Left kidney (tissue), 1 donor: ENCODE measurements at regions not wholly inside any gene's neighbourhood (a gene's known extent, or its start where the extent isn't known, plus 50 kb on each side); places are given as distances from the start of the nearest gene placed in this dataset.

ENCODE experiments used
- DNase-seq: peaks from one replicate; pipeline ENCODE4 v3.0.0-alpha.2; 2013

DNA sequence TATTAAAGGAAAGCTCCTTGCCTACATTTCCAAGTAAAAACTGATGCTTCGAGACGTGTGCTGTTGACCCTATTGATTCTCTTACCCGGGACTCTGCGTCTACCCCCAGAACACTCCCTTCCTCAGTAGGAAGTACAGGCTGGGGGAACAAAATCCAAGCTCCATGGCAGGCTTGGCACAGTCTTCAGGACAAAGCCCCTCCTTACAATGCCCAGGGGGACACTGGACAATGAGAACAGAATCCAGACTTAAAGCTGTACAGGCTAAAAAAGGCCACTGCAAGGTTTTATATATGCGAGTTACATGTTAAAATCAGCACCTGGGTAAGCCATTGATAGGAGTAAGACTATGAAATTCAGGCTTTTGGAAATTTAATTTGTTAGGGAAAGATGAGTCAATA is 250.6 kb upstream of the DAPK1 start:
- no peak for DNase-seq

DNA sequence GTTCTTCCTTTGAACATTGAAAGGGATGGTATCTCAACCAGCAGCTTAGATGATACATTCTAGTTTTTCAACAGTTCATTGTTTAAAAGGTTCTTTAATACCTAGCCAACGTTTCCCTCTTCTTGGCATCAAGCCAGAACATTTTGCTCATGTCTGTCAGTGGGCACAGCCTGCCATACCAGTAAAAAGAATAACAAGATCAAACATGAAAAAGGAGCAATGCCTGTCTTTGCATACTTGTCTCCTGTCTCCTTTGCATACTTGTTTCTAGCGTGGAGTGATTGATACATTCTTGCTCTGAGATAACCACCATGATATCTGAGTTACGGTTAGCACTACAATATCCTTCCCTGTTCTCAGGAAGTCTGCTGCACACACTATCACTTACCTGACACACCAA is 248.6 kb upstream of the DAPK1 start:
- no peak for DNase-seq

DNA sequence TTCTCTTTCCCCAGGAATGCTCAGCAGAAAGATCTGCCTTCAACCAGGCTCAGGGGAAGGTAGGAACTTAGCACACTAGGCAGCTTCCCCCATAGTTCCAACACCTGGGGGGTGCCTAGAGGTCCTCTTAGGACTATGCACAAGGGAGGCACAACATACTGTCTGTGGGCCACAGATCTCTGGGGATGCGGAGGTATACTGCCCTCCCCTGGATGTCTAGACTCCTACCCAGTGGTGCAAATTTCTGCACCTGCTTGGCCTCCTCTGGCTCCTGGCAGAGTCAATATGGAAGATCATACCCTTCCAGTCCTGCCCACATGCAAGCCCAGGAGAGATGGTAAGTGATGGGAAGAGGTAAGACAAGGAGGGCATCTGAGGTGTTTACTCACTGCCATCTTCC is 247.5 kb upstream of the DAPK1 start:
- DNase-seq = no peak

DNA sequence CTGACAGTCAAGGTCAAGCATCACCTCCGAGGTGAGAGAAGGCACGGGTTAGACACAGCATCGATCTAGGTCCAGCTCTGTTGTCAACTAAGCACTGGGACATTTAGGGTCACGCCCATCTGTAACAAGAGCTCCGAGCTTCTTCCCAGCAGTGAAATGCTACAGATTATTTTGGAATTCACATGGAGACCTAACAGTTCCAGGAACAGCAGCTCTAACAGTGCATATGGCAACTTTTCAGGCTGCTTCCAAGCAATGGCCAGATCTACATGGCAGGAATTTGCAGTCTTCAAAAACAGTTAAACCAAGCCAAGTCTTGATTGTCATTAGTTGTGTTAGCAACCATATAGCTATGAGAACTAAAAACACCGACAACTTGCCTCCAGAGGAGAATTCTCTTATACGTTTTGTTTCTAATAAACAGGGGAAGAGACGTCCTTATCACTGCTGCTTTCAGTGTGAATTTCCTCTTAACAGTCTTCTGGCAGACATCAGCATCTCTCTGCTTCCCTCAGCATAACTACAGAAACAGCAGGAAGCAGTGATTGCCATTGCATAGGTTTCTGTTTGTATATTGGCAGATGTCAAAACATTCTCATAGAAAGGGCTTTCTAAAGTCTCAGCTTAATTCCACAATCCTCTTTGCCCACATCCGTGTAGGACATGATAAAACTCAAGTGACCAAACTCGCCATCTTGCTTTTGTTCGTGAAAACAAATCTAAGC is 242.1 kb upstream of the DAPK1 start:
- DNase-seq = no peak

DNA sequence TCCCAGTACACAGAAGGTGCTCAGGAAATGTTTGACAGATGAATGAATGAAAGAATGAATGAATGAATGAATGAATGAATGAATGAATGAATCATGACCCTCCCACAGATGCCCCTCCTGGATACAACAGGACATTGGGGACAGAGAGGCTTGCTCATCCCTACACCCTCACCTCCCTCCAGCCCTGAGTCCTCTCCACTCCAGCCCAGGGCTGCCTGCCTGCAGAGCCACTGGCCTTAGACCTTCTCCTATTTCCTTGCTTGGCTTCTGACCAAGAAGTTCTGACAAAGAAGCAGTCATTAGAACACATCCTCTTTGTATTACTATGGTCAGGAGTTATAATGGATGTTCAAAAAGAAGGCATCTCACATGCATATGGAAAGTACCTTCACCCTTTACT is 240.7 kb upstream of the DAPK1 start:
- DNase-seq = no peak

DNA sequence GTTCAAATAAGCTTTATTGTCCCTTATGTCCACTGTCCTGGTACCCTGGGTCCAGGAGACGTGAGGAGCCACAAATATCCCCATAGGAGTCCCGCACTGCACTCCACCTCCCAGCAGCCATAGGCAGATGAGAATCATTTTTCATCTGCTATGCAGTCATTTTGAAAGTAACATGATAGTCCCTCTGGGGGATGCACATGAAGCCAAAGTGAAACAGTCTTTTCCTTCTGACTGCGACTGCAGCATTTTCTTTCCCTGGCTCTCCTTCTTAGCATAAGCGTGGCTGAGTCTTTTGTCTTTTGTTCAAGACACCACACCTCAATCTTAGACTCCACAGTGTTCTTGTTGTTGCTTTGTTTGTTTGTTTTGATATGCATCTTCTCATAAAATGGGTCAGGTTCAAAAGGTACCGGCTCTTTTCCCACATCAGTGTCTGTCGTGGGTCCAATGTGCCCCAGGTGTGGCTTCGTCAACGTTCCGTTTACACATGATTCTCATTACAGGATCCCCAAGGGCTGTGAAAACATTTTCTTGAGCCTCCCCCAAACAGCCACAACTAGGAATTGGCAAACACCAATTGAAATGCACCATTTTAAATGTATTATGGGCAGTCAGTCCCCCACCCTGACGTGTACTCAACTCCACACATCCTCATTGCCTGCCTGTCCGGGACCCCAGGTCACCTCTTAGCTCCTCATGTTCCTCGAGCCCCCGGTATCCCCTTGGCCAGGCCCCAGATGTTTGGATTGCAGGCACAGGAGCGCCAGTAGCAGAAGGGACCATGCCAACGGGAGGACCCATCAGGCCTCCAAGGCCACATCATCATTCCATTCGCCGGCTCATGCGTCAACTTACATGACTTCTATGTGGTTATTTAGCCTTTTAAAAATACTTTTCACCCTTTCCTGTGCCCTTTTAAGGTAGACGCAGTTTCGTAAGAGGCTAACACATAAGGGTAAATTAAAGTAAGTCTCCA is 237.8 kb upstream of the DAPK1 start:
- DNase-seq = peak; percentile 43

DNA sequence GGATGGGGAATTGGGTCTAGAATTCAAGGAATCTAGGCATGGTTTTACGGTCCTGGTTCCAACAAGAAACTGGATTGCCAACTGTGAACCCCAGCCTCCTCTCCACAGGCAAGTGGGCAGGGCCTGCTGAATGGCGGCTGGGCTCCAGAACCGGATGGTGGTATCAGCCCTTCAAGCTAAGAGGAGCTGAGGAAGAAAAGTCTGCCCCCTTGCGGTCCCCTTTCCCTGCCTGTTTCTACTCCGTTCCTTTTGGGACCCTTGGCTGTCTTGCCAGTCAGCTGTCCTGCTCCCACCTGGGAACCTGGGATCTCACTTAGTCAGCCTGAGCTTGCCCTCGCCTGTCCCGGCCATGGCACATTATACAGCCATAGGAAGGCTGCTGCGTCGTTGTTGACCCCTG is 234.4 kb upstream of the DAPK1 start:
- DNase-seq = no peak

DNA sequence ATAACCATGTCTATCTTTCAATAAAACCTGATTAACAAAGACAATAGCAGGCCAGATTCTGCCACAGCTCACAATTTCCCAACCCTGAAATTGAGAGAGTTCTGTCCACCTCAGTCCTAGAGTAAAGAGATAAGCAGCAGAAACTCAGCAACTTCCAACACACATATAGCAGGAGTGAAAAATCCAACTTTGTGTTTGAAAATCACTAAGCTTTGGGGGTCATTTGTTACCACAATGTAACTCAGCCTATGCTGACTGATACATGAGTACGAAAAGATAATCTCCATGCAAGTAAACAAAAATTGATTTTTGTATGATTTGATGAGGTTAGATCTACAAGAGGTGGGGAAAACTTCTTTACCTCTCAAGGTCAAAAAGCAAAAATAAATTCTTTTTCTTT is 231.0 kb upstream of the DAPK1 start:
- no peak for DNase-seq

DNA sequence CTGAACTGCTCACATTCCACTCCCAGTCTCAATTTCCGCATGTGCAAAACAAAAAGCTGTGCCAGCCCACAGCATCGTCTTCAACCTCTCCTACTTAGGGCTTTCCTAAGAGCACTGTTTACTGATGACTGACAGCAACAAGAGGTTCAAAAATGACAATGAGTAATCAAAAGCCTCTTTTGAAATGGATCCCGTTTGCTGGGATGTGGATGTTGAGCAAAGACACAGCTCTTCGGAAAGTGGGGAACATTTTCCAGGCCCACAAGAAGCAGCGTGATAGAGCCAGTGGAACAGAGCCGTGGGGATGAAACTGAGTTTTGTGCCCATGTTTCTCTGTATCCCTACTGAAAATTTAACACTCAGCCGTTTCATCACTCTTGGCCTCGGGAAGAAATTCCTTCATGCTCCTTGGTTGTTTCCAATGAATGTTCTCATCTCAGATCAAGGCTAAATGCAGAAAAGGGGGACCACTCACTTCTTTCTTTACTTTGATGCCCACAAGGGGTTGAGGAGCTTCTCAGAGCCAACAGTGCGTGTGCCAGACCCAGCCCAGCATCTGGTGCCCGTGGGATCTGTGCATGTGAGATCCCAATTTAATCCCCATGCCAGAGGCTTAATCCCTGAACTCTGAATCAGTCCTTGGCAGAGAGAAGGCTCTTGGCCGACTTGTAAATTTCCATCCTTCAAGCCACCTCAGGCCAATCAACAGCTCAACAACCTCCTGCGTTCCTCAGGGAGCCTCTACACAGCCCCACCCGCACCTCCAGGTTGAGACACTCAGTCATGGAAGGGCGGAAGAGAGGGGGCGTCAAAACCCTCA is 230.2 kb upstream of the DAPK1 start:
- DNase-seq = no peak

DNA sequence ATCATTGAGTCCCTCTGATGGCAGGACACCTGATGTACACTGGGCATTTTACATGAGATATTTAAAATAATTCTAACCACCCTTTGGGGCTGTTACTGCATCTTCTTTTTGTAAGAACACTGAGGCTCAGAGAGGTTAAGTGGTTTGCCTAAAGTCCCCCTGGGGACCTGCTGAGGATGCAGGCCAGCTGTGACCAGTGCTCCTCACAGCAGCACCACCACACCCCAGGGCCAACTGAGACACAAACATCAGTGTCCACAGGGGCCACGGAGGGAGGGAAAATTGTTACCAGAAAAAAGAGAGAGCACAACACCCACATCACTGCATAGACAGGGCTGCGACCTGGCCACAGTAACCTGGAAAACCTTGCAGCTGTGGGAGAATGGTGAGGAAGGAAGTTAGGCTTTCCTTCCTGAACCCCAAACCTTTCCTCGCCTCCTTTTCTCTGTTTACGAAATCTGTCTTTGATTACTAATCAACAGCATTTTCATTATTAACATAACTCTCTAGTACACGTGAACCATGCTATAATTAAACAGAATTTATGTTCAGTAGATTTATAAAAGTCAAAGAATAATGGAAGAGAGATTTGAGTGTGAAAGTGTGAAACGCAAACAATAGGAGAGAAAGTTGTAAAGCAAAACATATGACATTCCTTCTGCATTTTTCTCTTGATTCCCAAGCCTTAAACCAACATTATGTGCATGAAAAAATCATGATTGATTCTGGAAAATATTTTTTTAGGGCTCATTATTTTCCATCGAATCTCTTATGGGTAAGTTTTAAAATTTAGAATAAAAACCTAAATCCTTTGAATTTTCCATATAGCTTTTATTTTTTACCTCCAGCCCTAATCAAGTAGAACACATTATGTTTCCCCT is 228.1 kb upstream of the DAPK1 start:
- no peak for DNase-seq

DNA sequence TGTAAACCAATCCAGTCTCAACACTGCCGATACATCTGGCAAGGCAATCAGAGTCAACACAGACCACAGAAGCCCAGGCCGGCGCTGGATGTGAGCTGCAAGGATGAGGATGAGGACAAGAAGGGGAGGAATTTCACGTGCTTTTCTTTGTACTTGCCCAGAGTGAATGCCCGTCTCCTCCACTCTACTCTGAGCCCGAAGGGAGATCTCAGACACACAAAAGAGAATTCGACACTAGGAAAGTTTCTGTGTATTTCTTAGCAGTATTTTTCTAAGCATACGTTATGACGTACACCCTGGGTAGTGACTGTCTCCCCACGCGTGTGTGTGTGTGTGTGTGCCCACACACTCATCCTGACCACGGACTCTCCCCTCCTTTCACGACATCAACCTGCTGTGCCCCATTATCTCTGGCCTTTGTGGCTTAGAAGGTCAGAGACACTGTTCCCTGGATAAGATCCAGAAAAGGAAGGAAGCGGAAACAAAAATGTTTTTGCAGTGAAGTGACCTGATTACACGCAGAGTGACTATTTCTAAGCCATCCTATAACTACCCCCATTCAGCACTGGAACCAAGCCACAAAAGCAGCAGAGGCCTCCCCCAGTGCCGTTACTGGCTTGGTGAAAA is 227.3 kb upstream of the DAPK1 start:
- peak; percentile 34 for DNase-seq

DNA sequence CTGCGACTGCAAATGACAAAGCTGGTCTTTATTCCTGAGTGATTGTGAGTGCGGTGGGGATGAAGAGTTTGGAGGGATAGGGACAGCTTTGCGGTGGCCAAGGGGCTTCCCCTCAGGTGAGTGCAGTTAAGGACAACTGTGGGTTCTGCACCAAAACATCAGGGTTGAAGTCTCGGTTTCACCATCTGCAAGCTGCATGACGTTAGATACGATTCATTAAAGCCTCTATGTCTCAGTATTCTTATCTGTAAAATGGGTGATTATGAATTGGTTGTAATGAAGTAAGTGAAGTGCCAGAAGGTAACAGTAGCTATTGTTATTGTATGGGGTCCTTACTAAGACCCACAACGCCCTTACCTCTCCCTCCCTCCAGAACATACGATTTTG is 226.8 kb upstream of the DAPK1 start:
- DNase-seq = no peak

DNA sequence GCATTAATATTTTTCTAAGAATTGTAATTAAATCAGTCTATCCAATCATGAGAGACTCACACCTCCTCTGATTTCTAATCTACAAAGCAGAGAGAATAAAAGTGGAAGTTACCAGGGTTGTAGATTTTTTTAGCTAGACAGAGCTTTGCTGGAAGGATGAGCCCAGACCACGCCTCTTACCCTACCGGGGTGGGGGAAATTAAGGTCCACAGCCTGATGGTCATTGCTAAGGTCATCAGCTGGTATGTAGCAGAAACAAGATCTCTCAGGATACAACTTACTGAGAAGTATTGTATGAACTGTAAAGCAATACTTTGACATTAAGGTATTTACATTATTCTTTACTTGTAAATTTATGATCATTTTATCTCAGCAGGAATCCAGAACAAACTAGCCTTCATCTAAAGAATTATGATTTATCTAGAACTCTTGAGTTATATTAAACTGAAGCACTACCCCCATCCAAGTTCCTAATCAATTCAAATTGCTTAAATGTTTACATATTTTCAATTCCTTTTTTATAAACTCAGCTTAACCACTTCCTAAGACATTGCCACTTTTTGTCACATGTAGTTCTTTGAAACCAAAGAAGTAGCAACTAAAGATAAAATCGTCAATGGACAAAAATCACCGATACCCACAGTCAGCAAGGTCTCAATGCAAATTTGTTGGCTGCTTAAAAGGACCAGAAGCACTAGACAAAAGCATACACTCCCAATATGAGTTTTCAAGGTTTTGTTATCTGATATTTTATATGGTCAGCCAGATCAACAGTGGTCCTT is 225.8 kb upstream of the DAPK1 start:
- no peak for DNase-seq

DNA sequence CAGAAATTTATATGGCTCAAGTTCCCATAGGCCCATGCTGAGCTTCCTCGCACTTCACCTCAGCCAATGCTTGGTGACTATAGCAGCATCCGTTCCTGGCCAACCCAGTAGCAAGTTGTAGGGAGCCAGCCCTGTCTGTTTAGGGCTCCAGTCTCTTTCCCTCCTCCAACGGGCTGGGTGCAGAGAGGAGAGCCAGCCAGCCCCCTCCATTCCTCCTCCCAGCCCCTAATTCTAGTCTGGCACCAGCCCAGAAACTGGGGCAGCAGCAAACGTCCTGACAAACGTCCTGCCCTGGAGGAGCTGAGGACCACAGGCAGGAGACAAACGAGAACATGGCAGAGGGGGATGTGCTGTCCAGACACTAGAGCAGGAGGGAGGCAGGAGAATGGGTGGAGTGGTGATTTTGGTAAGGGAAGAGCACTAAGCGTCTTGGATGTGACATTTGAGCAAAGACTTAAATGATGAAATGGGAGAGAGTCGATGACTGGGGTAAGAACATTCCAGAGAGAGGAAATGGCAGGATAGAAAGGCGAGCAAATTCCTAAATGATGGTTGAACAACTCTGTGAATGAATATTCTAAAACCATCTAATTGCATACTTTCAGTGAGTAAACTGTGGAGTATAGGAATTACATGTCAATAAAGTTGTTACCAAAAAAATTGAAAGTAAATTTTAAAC is 222.5 kb upstream of the DAPK1 start:
- no peak for DNase-seq

DNA sequence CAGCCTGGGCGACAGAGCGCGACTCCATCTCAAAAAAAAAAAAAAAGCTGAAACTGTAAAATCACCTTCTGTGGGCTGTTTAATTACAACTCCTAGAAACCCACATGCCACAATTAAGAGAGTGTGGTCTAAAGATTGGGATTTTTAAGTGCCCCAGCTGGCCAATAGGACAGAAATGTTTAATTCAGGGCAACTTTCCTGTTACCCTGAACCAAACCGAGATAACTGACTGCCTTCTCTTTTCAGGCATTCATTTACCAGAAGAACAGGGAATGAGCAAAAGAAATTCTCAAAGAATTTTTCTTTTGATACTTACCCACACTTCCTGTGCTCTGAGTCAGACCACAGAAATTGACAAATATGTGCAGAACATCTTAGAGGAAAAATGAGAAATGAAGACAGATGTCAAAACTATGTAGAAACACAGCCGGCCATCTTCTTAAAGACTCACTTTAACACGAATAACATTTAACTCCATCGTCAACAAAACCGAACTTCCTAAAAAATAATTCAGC is 221.3 kb upstream of the DAPK1 start:
- DNase-seq = no peak

DNA sequence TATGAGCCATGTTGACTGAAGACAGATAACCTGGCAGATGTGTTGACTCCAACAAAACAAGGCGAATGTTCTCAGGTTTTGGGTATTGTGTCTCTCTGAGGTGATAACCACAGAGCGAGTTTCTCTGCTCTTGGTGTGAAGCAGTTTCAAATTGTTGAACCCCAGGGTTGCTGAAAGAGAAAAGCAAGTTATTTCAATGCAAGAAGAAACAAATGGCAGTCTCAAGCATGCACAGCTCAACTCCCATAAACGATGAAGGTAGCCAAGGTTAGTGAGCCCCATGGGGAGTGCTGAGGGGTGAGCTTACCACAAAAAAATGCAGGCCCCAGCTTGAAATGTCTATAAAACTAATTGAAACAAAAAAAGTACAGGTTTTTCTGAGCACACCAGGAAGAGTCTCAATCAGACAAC is 220.8 kb upstream of the DAPK1 start:
- DNase-seq = no peak

DNA sequence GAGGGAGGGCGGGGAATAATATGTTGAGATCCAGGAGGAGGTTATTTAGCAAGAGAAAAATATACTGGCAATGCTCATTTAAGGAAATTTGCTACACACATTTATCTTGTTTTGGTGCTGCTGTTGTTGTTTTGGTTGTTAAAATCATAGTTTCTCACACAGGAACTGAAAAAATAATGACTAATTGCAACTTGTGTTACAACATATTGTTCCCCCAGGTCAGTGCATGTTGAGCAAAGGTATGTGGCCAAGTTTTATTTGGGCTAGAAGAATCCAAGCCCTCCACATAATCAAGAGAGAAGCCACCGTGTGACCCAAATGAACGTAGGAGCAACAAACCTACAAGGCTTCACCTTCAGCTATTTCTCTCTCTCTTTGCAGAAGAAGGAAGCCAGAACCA is 220.3 kb upstream of the DAPK1 start:
- no peak for DNase-seq

DNA sequence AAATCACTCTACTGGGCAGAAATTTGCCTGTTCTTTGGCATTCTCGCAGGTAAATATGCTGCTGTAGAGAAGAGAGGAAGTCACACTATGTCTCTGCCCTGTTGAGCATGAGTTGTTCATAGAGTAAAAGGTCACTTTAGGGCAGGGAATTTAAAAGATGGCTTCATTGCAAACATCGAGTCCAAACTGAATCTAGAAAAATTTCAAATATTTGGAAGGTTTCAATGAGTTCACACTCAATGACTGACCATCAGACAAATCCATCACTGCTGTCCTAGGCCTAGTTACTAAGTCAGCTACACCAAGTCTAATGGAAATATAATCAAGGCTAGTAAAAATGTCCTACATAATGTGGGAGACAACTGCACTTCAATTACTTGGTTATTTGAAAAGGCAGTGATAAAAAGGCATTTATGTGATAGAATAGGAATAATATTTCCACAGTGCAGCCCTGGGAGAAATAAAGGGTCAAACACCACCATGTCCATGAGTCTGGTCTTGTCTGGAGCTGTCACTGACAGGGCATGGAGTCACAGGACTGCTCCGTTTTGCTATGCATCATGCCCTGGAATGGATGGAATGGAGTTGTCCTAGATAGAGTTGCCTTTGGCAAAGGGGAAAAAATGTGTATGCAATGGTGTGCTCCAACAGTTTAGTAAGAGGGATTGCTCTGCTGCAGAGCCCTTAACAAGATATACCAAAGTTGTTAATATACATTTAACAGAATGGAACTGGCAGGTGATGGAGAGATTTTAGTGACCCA is 218.5 kb upstream of the DAPK1 start:
- no peak for DNase-seq

DNA sequence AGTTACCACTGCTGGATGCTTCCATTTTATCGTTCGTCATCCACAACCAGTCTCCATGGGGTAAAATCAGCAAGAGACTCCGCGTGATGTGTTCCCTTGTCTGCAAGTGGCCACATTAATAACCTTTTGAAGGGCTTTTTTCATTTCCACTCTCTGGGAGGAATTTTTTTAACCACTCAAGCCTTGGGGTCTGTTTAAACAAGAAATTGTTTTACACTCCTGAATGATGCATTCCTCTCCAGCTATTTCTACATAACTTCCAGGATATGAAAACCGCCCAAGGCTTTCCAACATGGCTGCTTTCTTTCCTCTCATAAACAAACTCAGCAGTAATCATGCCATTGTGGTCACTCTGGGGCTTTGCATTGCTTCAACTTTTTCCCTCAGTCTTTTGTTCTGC is 217.2 kb upstream of the DAPK1 start:
- no peak for DNase-seq
